K562 (cell line): ENCODE measurements at regions not wholly inside any gene's neighbourhood (a gene's known extent, or its start where the extent isn't known, plus 50 kb on each side); places are given as distances from the start of the nearest gene placed in this dataset.

Experiments
- ATAC-seq: fragments of 200-7000 bp; cut with Tn5 transposase; 3 replicates; pipeline ENCODE4 v1.9.1; 2020; ENCODE audit warnings: moderate library complexity
- BruUV-seq: library from RNA; stranded (reverse); fragments of 400-500 nt; replicated peaks from 2 replicates; lab custom pipeline; 2021; lab: Mats Ljungman, UMichigan
- CTCF ChIA-PET: fragments of 300-600 bp; formaldehyde crosslinking; extraction: SDS; loops from one replicate; lab custom pipeline; 2021; ENCODE audit warnings: low intra/inter-chr PET ratio; lab: Yijun Ruan, JAX
- POLR2A ChIA-PET: fragments of 300-600, 350-650 bp; sonication (Branson Sonifier 250); formaldehyde crosslinking; extraction: SDS; loops from one replicate; lab custom pipeline; 2021; ENCODE audit warnings: antibody characterized with exemption, inconsistent platforms; lab: Yijun Ruan, JAX
- DNase-seq, 4 experiments: peaks; one replicate each; pipeline versions ENCODE4 v3.0.0 to v3.0.0-alpha.2; 2011 to 2018; ENCODE audit warnings: low spot score in 3 of 4, mixed read lengths in 3 of 4; ENCODE audit errors: extremely low read depth in 1 of 4
- FAIRE-seq: peaks from 2 replicates; lab custom pipeline; 2011; peaks lifted over from hg19 to GRCh38; lab: Jason Lieb, UNC
- H2AFZ ChIP-seq: 2 replicates; pipeline ENCODE4 v1.6.0; 2011; ENCODE audit warnings: low read depth, low read length, control low read depth, inconsistent platforms
- H3K27ac ChIP-seq: fragments of 200-600 bp; 3 replicates; pipeline ENCODE4 v1.8.0; 2011; ENCODE audit warnings: low read depth, mild to moderate bottlenecking, control low read depth, inconsistent platforms, low read length, moderate library complexity, mixed read lengths; ENCODE audit errors: extremely low read depth
- H3K27me3 ChIP-seq, 2 experiments: fragments of 300-600 bp in 1 of 2; 2 replicates in 1 of 2; 3 replicates in 1 of 2; pipeline versions ENCODE4 v1.6.0 to v1.8.0; 2011; ENCODE audit warnings: inconsistent platforms in 2 of 2, low read length in 2 of 2, mild to moderate bottlenecking in 1 of 2, mixed read lengths in 1 of 2, moderate library complexity in 1 of 2; ENCODE audit not compliant: control insufficient read depth in 2 of 2, insufficient read depth in 2 of 2
- H3K36me3 ChIP-seq: fragments of 300-600 bp; 3 replicates; pipeline ENCODE4 v1.8.0; 2011; ENCODE audit warnings: mild to moderate bottlenecking, low read length, inconsistent platforms; ENCODE audit not compliant: control insufficient read depth, insufficient read depth
- H3K4me1 ChIP-seq, 2 experiments: fragments of 200-600 bp in 1 of 2; replicated peaks in 1 of 2; 2 replicates in 1 of 2; 3 replicates in 1 of 2; pipeline versions ENCODE4 v1.5.1 to v1.8.0; 2011; ENCODE audit warnings: inconsistent platforms in 2 of 2, low read length in 2 of 2, mild to moderate bottlenecking in 1 of 2, mixed read lengths in 1 of 2, moderate library complexity in 1 of 2; ENCODE audit not compliant: control insufficient read depth in 2 of 2, insufficient read depth in 2 of 2
- H3K4me2 ChIP-seq: 2 replicates; pipeline ENCODE4 v1.6.1; 2011; ENCODE audit warnings: low read length, control low read depth, inconsistent platforms, mixed read lengths; ENCODE audit not compliant: insufficient read depth
- H3K4me3 ChIP-seq: fragments of 200-600 bp; sonication (generic), shearing (Covaris generic); 2 replicates; pipeline ENCODE4 v1.5.1; 2016; ENCODE audit warnings: control low read depth, inconsistent platforms
- H3K79me2 ChIP-seq: fragments of 200-600 bp; 3 replicates; pipeline ENCODE4 v1.8.0; 2011; ENCODE audit warnings: low read length, inconsistent platforms; ENCODE audit not compliant: control insufficient read depth, insufficient read depth
- H3K9ac ChIP-seq, 2 experiments: 2 replicates each; pipeline versions ENCODE4 v1.6.0 to v1.6.1; 2011; ENCODE audit warnings: low read depth in 2 of 2, low read length in 2 of 2, control low read depth in 1 of 2, inconsistent platforms in 1 of 2, mild to moderate bottlenecking in 1 of 2, mixed read lengths in 1 of 2; ENCODE audit not compliant: insufficient read depth in 1 of 2
- H3K9me1 ChIP-seq: one replicate; pipeline ENCODE4 v1.6.0; 2011; ENCODE audit warnings: inconsistent platforms, mild to moderate bottlenecking, low read length, moderate library complexity; ENCODE audit not compliant: control insufficient read depth, insufficient read depth
- H3K9me3 ChIP-seq: replicated peaks from 2 replicates; pipeline ENCODE4 v1.5.1; 2011; ENCODE audit warnings: low read depth, low read length, inconsistent platforms; ENCODE audit not compliant: control insufficient read depth, insufficient read depth
- H4K20me1 ChIP-seq: replicated peaks from 2 replicates; pipeline ENCODE4 v1.6.1; 2011; ENCODE audit warnings: low read length, inconsistent platforms, mixed read lengths; ENCODE audit not compliant: control insufficient read depth, insufficient read depth
- TFE3 ChIP-seq: fragments of 450-650 bp; formaldehyde crosslinking; IDR thresholded peaks from 2 replicates; pipeline ENCODE4 v1.4.0; 2020; ENCODE audit warnings: mild to moderate bottlenecking, mixed read lengths
- ZMIZ1 ChIP-seq, 2 experiments: fragments of 150-350 bp in 1 of 2; IDR thresholded peaks; 2 replicates each; pipeline ENCODE4 v1.6.1; 2012 to 2016; ENCODE audit warnings: low read depth in 2 of 2, low read length in 2 of 2, mild to moderate bottlenecking in 1 of 2, moderate library complexity in 1 of 2
- WGBS: fragments of 100-300 bp; shearing (Covaris generic); methylation state at CpG from one replicate; pipeline ENCODE4 v1.1.6; 2016; ENCODE audit warnings: low coverage, mixed read lengths; ENCODE audit not compliant: insufficient coverage; ENCODE audit errors: missing lambda C conversion rate; 5-methylcytosine and 5-hydroxymethylcytosine counted together
- in situ Hi-C: fragments of 300-500 bp; cut with MboI; formaldehyde crosslinking; loops from 4 replicates; pipeline ENCODE4 v1.15.0; 2018; ENCODE audit warnings: inconsistent platforms, mixed read lengths
- intact Hi-C: fragments of 100-400 bp; cut with micrococcal nuclease; formaldehyde crosslinking; loops from 2 replicates; pipeline ENCODE4 v1.14.2; 2022

GRCh38 chr20:19893356-19893755 lies 123.8 kb upstream of the NAA20 start:
- WGBS, result 0% methylated on average over 4 of the region's 4 CpGs
- H3K4me1 ChIP-seq, result no peaks in the 10 kb centered on the region
- in situ Hi-C loops, result no loop called here
- BruUV-seq, result no TSS peak
- TF ChIP-seq ZMIZ1 (IDR thresholded peaks at IDR 0.05; ENCODE audit: low read depth in 2 of 2, low read length in 2 of 2) (no peak), TFE3 (CRISPR knock-in tag) (peak; percentile 14; the same call in 1 of the 2 replicates)
- no peak overlapping the region for H2AFZ ChIP-seq
- H3K4me2 ChIP-seq, result no peak overlapping the region
- no peak overlapping the region for H3K27ac ChIP-seq
- no peak for FAIRE-seq
- H3K9me3 ChIP-seq, result no peaks in the 10 kb centered on the region
- no peaks in the 10 kb centered on the region for H3K79me2 ChIP-seq
- ChIA-PET CTCF (no interaction called here), POLR2A (no interaction called here)
- H3K4me3 ChIP-seq, result no peak overlapping the region
- H3K27me3 ChIP-seq, result peaks cover 0 to 13% of the 10 kb centered on the region in 2 experiments; a peak in 1 of 5 replicates
- H4K20me1 ChIP-seq, result no peaks in the 10 kb centered on the region
- intact Hi-C loops, result no loop called here
- no peaks in the 10 kb centered on the region for H3K36me3 ChIP-seq
- no peak overlapping the region for H3K9ac ChIP-seq
- no peaks in the 10 kb centered on the region for H3K9me1 ChIP-seq
- DNase-seq, result no peak
- ATAC-seq, result no peak
